ENCODE measurements at regions not wholly inside any gene's neighbourhood (a gene's known extent, or its start where the extent isn't known, plus 50 kb on each side); places are given as distances from the start of the nearest gene placed in this dataset.

GRCh38 chr2:53527056-53527455 is 240.5 kb upstream of the CHAC2 start:
- no peak overlapping the region for H3K27ac Mint-ChIP-seq (ENCODE audit: unreplicated experiment)
- H3K4me3 Mint-ChIP-seq (ENCODE audit: unreplicated experiment) = no peak overlapping the region
- H3K36me3 Mint-ChIP-seq (ENCODE audit: unreplicated experiment) = no peaks in the 10 kb centered on the region
- peaks cover 12% of the 10 kb centered on the region for H3K27me3 Mint-ChIP-seq (ENCODE audit: unreplicated experiment)
- DNase-seq (ENCODE audit: extremely low spot score, unreplicated experiment) = no peak
- TF ChIP-seq CTCF (IDR thresholded peaks at IDR 0.05) = no peak
- H3K9me3 Mint-ChIP-seq (ENCODE audit: unreplicated experiment) = peaks cover 8% of the 10 kb centered on the region
- no peaks in the 10 kb centered on the region for H3K4me1 Mint-ChIP-seq (ENCODE audit: unreplicated experiment)

- Mint-ChIP-seq H3K9me3 (ENCODE audit: unreplicated experiment) (no peaks in the 10 kb centered on the region), H3K36me3 (ENCODE audit: unreplicated experiment) (no peaks in the 10 kb centered on the region), H3K27ac (ENCODE audit: unreplicated experiment) (no peak overlapping the region), H3K4me3 (ENCODE audit: unreplicated experiment) (no peak overlapping the region), H3K4me1 (ENCODE audit: unreplicated experiment) (no peaks in the 10 kb centered on the region), H3K27me3 (ENCODE audit: unreplicated experiment) (peaks cover 6% of the 10 kb centered on the region)
- no peak for TF ChIP-seq CTCF (IDR thresholded peaks at IDR 0.05)
- no peak for DNase-seq (ENCODE audit: extremely low spot score, unreplicated experiment)
Observed at GRCh38 chr2:53519918-53520841, 247.4 kb upstream of the CHAC2 start.

- Mint-ChIP-seq H3K4me1 (ENCODE audit: unreplicated experiment) (no peaks in the 10 kb centered on the region), H3K9me3 (ENCODE audit: unreplicated experiment) (no peaks in the 10 kb centered on the region), H3K27me3 (ENCODE audit: unreplicated experiment) (peaks cover 4% of the 10 kb centered on the region), H3K4me3 (ENCODE audit: unreplicated experiment) (no peak overlapping the region), H3K27ac (ENCODE audit: unreplicated experiment) (no peak overlapping the region), H3K36me3 (ENCODE audit: unreplicated experiment) (no peaks in the 10 kb centered on the region)
- DNase-seq (ENCODE audit: extremely low spot score, unreplicated experiment) = no peak
- TF ChIP-seq CTCF (IDR thresholded peaks at IDR 0.05) = no peak
Observed at GRCh38 chr2:53517406-53517805, 250.2 kb upstream of the CHAC2 start.

GRCh38 chr2:53516650-53517049 is 251.0 kb upstream of the CHAC2 start:
- Mint-ChIP-seq H3K36me3 (ENCODE audit: unreplicated experiment) (no peaks in the 10 kb centered on the region), H3K27me3 (ENCODE audit: unreplicated experiment) (peaks cover 2% of the 10 kb centered on the region), H3K27ac (ENCODE audit: unreplicated experiment) (no peak overlapping the region), H3K4me3 (ENCODE audit: unreplicated experiment) (no peak overlapping the region), H3K4me1 (ENCODE audit: unreplicated experiment) (no peaks in the 10 kb centered on the region), H3K9me3 (ENCODE audit: unreplicated experiment) (no peaks in the 10 kb centered on the region)
- DNase-seq (ENCODE audit: extremely low spot score, unreplicated experiment) = no peak
- no peak for TF ChIP-seq CTCF (IDR thresholded peaks at IDR 0.05)

GRCh38 chr2:53515435-53516332 is 251.9 kb upstream of the CHAC2 start:
- DNase-seq (ENCODE audit: extremely low spot score, unreplicated experiment) = no peak
- no peak overlapping the region for H3K27ac Mint-ChIP-seq (ENCODE audit: unreplicated experiment)
- no peaks in the 10 kb centered on the region for H3K9me3 Mint-ChIP-seq (ENCODE audit: unreplicated experiment)
- peaks cover 2% of the 10 kb centered on the region for H3K27me3 Mint-ChIP-seq (ENCODE audit: unreplicated experiment)
- H3K4me1 Mint-ChIP-seq (ENCODE audit: unreplicated experiment) = no peaks in the 10 kb centered on the region
- TF ChIP-seq CTCF (IDR thresholded peaks at IDR 0.05) = no peak
- H3K36me3 Mint-ChIP-seq (ENCODE audit: unreplicated experiment) = no peaks in the 10 kb centered on the region
- H3K4me3 Mint-ChIP-seq (ENCODE audit: unreplicated experiment) = no peak overlapping the region
